ENCODE measurements at regions not wholly inside any gene's neighbourhood (a gene's known extent, or its start where the extent isn't known, plus 50 kb on each side); places are given as distances from the start of the nearest gene placed in this dataset.

DNA sequence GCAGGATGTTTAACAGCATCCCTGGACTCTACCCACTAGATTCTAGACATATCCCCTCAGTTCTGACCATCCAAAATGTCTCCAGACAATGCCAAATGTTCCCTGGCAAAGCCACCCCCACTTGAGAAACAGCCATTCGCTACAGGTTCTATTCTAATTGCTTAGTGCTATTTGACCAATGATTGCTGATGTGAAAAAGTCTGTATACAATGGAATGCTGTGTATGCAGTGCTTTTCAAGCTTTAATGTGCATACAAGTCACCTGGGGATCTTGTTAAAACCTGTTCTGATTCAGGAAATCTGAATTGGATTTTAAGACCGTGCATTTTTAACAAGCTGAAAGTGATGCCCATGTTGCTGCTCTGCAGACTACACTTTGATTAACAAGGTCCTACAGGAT lies 331.8 kb upstream of the KLF12 start:
- TF ChIP-seq POLR2A (IDR thresholded peaks at IDR 0.05; ENCODE audit: low read length) (no peak), GATA1 (IDR thresholded peaks at IDR 0.05; ENCODE audit: low read depth, low read length) (no peak)

Measured in erythroblast (primary cell).